ENCODE measurements at regions not wholly inside any gene's neighbourhood (a gene's known extent, or its start where the extent isn't known, plus 50 kb on each side); places are given as distances from the start of the nearest gene placed in this dataset.
"Not testable (repeated sequence)": the region's sequence is repeated elsewhere in the genome, so short reads cannot be mapped to it uniquely, and the experiment has no call there.

DNA sequence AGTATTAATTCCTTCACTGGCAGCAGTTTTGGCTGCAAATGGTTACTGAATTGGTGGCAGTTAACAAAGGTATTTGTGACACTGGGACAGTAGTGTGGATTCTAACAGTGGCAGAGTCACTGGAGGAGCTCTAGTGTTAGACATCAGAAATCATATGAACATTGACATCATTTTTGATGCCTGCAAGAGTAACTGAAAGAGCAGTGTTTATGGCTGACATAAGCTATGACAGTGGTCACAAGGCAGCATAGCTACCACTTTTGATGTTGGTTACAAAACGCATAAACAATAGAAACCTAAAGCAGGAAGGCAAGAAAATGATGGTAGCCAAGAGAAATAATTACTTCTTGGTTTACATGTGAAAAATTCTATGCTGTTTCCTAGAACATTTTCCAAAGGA lies 326.7 kb upstream of the MAN1A1 start:
- no peak for DNase-seq (ENCODE audit: low read depth)

- DNase-seq (ENCODE audit: low read depth): no peak
Measured at GRCh38 chr6:119673741-119674140, 324.2 kb upstream of the MAN1A1 start.

GRCh38 chr6:119672725-119673124 lies 323.2 kb upstream of the MAN1A1 start:
- no peak for DNase-seq (ENCODE audit: low read depth)

- DNase-seq (ENCODE audit: low read depth): peak; percentile 51
Measured at GRCh38 chr6:119671105-119671504, 321.5 kb upstream of the MAN1A1 start.

- DNase-seq (ENCODE audit: low read depth): no peak
Measured at GRCh38 chr6:119669221-119669620, 319.7 kb upstream of the MAN1A1 start.

DNA sequence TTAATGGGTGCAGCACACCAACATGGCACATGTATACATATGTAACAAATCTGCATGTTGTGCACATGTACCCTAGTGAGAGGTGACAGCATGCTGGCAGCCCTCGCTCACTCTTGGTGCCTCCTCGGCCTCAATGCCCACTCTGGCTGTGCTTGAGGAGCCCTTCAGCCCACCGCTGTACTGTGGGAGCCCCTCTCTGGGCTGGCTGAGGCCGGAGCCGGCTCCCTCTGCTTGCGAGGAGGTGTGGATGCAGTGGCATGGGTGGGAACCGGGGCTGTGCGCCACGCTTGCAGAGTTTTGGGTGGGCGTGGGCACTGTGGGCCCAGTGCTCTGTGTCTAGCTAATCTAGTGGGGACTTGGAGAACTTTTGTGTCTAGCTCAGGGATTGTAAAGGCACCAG lies 315.9 kb upstream of the MAN1A1 start:
- not testable (repeated sequence) for DNase-seq (ENCODE audit: low read depth)

DNA sequence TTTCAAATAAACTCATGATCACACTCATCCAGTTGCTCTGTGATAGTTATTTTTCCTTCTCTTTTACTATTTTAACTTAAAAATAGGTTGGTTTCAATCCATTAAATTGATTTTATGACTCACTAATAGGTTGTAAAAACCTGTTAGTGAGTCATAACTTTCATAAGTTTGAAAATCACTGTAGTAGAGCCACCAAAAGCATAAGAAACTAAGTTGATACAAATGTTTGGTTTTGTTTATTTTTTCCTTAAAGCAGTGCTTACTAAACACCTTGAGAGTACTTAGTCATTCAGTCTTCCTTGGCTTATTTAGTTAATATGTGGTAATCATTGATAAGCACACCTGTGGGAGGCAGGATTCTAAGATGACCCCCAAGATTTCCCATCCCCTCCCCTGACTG lies 312.1 kb upstream of the MAN1A1 start:
- no peak for DNase-seq (ENCODE audit: low read depth)

DNA sequence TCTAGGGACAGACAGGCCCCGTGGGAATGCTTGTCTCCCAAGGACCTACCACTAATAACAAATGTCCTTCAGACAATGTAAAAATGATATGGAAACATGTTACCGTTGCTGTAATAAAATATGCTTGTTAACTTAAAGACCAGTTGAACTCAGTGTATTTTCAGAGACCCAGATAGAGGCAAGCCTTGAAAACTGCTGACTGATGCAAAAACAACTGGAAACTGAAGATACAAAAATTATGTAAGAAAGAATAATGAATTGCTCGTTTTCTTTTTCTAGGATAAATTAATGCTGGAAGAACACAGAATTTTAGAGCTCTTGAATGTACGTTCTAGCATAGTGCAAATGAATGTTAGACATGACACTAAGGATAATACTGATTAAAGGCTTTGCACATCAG lies 311.5 kb upstream of the MAN1A1 start:
- no peak for DNase-seq (ENCODE audit: low read depth)

DNA sequence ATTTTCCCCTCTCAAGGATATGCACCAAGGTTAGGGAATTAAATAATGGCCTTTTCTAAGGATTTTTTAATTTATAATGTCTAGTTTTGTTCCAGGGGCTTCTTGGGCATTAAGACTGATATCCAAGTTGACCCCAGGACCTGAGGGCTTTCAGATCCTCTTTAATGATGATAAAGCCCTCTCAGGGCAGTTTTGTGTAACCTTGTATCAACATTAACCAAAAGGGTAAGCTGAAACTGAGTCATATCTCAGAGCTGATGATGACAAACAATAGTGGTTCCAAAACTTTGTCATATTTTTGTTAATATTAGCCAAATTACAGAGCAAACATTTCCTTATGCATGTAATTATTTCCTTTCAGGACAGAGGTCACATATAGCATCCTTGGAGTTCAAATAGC lies 309.4 kb upstream of the MAN1A1 start:
- no peak for DNase-seq (ENCODE audit: low read depth)

DNA sequence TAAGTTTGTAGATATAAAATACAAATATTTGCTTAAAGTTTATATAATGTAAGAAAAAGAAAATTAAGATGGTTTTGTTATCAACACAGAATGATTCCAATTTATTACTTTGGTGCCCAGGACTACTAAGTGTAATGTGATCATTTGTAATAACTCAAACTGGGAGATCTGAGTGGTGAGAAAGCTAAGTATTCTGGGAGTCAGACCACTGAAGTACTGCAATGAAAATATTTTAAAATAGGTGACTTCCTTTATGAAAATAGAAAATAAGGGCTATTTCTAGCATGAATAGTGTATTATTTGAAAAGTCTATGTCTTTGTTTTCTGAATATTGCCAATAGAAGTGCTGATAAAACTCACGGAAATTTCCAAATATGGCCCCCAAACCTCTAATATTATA lies 305.6 kb upstream of the MAN1A1 start:
- DNase-seq (ENCODE audit: low read depth): no peak

- DNase-seq (ENCODE audit: low read depth): no peak
Measured at GRCh38 chr6:119653329-119653728, 303.8 kb upstream of the MAN1A1 start.

- DNase-seq (ENCODE audit: low read depth): peak; percentile 15
Measured at GRCh38 chr6:119649531-119649930, 300.0 kb upstream of the MAN1A1 start.

DNA sequence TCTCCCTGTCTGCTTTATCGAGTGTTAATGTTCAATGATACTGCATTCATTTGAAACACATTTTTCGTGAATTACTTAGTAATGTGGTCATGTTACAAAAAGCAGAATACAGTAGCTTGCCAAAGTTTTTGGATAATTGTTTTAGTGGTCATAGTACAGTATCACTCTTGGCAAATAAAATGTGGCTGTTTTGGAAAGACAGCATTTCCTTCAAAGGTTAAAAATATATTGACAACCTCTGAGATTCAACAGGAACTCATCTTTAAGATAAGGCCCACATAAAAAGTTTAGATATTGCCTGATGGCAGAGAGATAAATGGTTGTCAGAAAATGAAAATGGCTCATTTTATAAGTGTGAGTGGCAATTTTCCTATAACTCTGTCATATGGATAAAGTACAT lies 297.7 kb upstream of the MAN1A1 start:
- peak; percentile 13 for DNase-seq (ENCODE audit: low read depth)

DNA sequence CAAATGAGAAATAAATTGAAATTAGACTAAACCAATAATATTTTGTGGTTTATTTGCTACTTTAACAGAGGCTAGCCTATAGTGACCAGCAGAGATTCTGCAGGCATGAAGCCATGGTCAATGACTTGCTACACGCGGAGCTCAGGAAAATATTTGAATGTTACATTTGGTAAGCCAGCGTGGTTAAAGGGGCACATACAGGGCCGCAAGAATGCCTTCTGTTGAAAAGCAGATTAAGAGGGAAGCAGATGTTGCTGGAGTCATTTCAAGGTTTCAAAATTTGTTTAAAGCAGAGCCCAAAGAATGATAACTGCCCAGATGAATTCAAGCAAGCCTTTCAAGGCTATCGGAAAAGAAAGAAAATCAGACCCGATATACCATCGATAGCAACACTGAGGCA lies 294.3 kb upstream of the MAN1A1 start:
- DNase-seq (ENCODE audit: low read depth): peak; percentile 56

- DNase-seq (ENCODE audit: low read depth): no peak
Measured at GRCh38 chr6:119637768-119638167, 288.2 kb upstream of the MAN1A1 start.

- no peak for DNase-seq (ENCODE audit: low read depth)
Measured at GRCh38 chr6:119636060-119636459, 286.5 kb upstream of the MAN1A1 start.

GRCh38 chr6:119633461-119633860 lies 283.9 kb upstream of the MAN1A1 start:
- no peak for DNase-seq (ENCODE audit: low read depth)

- no peak for DNase-seq (ENCODE audit: low read depth)
Measured at GRCh38 chr6:119630561-119631192, 281.1 kb upstream of the MAN1A1 start.

DNA sequence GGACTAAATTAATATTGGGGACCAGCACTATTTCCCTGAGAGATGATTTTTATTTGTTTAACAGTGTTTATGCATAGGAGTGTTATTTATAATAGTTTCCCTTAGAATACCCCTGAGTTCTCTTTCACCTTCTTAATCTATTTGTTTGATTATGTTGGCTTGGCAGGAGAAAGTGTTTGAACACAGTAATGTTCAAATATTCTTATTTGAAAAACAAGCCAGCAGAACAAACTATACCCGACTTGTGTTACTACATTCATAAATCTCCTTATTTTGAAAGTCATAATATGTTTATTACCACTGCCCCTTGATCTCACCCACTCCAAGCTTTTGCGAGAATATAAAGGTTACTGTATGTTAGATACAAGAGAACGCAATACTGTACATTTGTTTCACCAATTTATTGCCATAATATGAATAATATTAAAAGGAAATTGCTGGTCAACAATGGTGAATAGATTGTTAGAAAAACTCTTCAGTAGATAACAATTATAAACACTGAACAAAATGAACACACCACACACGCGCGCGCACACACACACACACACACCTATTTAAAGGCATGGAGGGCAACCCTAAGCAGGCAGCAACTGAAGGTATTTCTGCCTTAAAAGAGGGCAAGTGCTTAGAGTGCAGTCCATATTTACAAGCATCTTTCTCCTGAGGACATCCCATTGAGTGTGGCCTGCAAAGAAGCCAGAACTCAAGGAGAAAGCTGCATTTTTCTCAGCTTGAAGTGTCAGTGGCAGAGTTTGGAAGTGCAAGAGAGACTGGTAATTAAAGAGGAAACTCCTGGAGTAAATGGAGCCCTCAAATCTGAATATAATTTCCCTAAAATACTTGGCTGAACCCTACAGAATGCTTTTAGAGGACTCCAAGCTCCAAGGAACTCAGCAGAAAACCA lies 279.4 kb upstream of the MAN1A1 start:
- no peak for DNase-seq (ENCODE audit: low read depth)

- DNase-seq (ENCODE audit: low read depth): no peak
Measured at GRCh38 chr6:119627908-119628669, 278.5 kb upstream of the MAN1A1 start.

- DNase-seq (ENCODE audit: low read depth): peak; percentile 13
Measured at GRCh38 chr6:119626884-119627619, 277.5 kb upstream of the MAN1A1 start.

Data from myocyte (in vitro differentiated cells).